HFFc6 (cell line): ENCODE measurements at regions not wholly inside any gene's neighbourhood (a gene's known extent, or its start where the extent isn't known, plus 50 kb on each side); places are given as distances from the start of the nearest gene placed in this dataset.

Experiments used
- DNase-seq: peaks from one replicate; pipeline ENCODE4 v3.0.0-alpha.2; 2018
- H3K27ac Mint-ChIP-seq: 2 replicates; pipeline ENCODE4 v1.8.0; 2020; ENCODE audit warnings: mild to moderate bottlenecking, mixed read lengths
- H3K27me3 Mint-ChIP-seq: 2 replicates; pipeline ENCODE4 v1.8.0; 2021; ENCODE audit warnings: mild to moderate bottlenecking, moderate library complexity, mixed read lengths; ENCODE audit not compliant: insufficient read depth
- H3K36me3 Mint-ChIP-seq: 2 replicates; pipeline ENCODE4 v1.8.0; 2021; ENCODE audit warnings: low read depth, mixed read lengths
- H3K4me1 Mint-ChIP-seq: 2 replicates; pipeline ENCODE4 v1.8.0; 2020; ENCODE audit warnings: low read depth, mixed read lengths
- H3K4me3 Mint-ChIP-seq: 2 replicates; pipeline ENCODE4 v1.8.0; 2020; ENCODE audit warnings: mild to moderate bottlenecking, moderate library complexity, mixed read lengths
- H3K9me3 Mint-ChIP-seq: 2 replicates; pipeline ENCODE4 v1.8.0; 2020; ENCODE audit warnings: mild to moderate bottlenecking, mixed read lengths
- TF ChIP-seq, protein P1 (sequence below): fragments of 200-600 bp; sonication (generic); IDR thresholded peaks from 2 replicates; pipeline ENCODE4 v1.5.0; 2021; ENCODE audit warnings: antibody characterized with exemption, mild to moderate bottlenecking

DNA sequence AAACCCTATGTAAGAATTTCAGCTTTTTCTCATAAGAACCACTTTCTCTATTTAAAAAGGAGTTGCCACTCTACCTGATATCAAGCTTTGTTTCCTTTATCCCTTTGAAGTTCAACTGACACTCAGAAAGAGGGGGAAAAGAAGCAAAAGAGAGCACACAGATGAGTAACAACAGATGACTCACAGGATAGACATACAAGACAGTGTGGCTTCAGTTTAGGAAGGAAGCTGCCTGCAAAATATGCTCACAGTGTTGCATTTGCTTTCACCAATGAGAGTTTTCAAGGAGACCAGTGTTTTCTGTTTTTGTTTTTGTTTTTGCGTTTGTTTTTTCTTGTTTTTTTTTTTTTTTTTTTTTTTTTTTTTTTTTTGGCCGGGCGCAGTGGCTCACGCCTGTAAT, 1181.6 kb downstream of the DNAJB9 start:
- TF ChIP-seq, protein P1, sequence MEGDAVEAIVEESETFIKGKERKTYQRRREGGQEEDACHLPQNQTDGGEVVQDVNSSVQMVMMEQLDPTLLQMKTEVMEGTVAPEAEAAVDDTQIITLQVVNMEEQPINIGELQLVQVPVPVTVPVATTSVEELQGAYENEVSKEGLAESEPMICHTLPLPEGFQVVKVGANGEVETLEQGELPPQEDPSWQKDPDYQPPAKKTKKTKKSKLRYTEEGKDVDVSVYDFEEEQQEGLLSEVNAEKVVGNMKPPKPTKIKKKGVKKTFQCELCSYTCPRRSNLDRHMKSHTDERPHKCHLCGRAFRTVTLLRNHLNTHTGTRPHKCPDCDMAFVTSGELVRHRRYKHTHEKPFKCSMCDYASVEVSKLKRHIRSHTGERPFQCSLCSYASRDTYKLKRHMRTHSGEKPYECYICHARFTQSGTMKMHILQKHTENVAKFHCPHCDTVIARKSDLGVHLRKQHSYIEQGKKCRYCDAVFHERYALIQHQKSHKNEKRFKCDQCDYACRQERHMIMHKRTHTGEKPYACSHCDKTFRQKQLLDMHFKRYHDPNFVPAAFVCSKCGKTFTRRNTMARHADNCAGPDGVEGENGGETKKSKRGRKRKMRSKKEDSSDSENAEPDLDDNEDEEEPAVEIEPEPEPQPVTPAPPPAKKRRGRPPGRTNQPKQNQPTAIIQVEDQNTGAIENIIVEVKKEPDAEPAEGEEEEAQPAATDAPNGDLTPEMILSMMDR: no peak
- Mint-ChIP-seq H3K36me3 (no peaks in the 10 kb centered on the region), H3K27ac (no peak overlapping the region), H3K9me3 (peaks cover 4% of the 10 kb centered on the region; the same call in 1 of the 2 replicates), H3K4me1 (peaks cover 13% of the 10 kb centered on the region), H3K4me3 (peak overlapping the region; percentile 53), H3K27me3 (no peaks in the 10 kb centered on the region)
- peak; percentile 39 for DNase-seq

DNA sequence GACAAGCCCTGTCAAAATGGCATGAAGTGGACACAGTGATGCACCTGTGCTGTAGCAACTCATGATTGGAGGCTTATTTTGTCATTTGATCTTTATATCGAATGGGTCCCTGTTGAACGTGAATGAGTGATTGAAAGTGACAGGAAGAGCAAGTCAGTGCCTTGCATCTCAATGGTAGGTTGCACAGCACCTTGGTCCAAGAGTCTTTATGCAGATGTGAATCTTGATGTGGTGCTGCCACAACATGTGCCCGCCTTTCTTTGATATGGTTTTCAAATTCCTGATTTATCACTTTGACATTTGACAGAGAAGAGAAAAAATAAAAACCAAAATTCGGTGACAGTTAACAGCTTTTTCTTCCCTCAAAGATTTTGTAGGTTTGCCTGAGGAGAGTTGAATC, 1182.4 kb downstream of the DNAJB9 start:
- TF ChIP-seq, protein P1: no peak
- H3K9me3 Mint-ChIP-seq: no peaks in the 10 kb centered on the region; the same call in 1 of the 2 replicates
- H3K27ac Mint-ChIP-seq: no peak overlapping the region

DNA sequence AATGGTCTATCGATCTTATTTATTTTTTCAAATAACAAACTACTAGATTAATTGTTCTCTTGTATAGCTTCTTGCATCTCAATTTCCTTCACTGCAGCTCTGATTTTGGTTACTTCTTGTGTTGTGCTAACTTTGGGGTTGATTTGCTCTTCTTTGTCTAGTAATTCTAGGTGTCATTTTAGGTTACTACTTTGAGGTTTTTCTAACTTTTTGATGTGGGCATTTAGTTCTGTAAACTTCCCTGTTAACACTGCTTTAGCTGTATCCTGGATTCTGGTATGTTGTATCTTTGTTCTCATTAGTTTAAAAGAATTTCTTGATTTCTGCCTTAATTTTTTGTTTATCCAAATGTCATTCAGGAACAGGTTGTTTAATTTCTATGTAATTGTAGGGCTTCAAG, 1188.0 kb downstream of the DNAJB9 start:
- H3K4me1 Mint-ChIP-seq: no peaks in the 10 kb centered on the region

More for the DNA sequence above, 1182.4 kb downstream of the DNAJB9 start:
- H3K4me3 Mint-ChIP-seq: no peak overlapping the region
- peaks cover 13% of the 10 kb centered on the region for H3K4me1 Mint-ChIP-seq
- no peaks in the 10 kb centered on the region for H3K36me3 Mint-ChIP-seq
- DNase-seq: no peak
- no peaks in the 10 kb centered on the region for H3K27me3 Mint-ChIP-seq

DNA sequence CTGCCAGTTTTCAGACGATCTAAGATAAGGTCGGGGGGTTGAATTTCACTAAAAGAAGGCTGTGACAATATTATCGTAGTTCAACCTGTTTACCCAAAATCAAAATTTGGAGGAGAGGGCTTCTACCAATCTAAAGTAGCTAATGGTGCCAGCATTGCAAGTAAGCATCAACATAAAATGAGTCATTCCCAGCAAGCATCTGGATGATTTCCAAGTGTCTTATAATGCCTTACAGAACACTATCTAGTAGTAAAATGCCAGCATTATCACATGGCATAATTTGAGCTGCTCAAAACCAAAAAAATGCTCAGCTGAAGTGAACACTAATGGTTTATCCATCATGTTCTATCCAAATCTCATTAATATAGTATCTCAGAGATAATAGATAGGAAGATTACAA, 1193.9 kb downstream of the DNAJB9 start:
- Mint-ChIP-seq H3K36me3 (no peaks in the 10 kb centered on the region), H3K27ac (no peak overlapping the region), H3K4me3 (no peak overlapping the region), H3K27me3 (no peaks in the 10 kb centered on the region; the same call in 1 of the 2 replicates), H3K4me1 (no peaks in the 10 kb centered on the region), H3K9me3 (peaks cover 29% of the 10 kb centered on the region)
- no peak for DNase-seq
- TF ChIP-seq, protein P1: no peak

More for the DNA sequence above, 1188.0 kb downstream of the DNAJB9 start:
- Mint-ChIP-seq H3K9me3 (peaks cover 25% of the 10 kb centered on the region), H3K27ac (no peak overlapping the region), H3K36me3 (no peaks in the 10 kb centered on the region), H3K4me3 (no peak overlapping the region), H3K27me3 (no peaks in the 10 kb centered on the region; the same call in 1 of the 2 replicates)
- TF ChIP-seq, protein P1: no peak
- no peak for DNase-seq

DNA sequence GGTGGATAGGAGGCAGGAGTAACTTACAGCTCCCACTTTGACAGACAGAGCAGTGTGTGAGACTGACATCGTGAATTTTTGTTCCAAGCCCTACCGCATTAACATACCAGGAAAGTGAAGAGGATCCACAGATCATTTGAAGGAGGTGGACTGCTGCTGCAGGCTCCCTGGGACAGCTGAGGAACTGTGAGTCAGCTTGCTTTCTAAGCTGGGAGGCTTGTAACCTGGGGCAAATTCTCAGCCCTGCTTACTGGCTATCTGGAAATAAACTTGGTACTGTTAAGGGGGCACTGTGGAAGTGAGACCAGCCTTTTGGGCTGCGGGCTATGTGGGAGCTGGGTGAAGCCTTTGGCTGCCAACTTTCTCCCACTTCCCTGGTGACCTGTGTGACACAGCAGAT, 1202.5 kb downstream of the DNAJB9 start:
- H3K36me3 Mint-ChIP-seq: no peaks in the 10 kb centered on the region

More for the DNA sequence above, 1202.5 kb downstream of the DNAJB9 start:
- DNase-seq: no peak
- TF ChIP-seq, protein P1: no peak
- Mint-ChIP-seq H3K4me1 (no peaks in the 10 kb centered on the region), H3K27me3 (peaks cover 3% of the 10 kb centered on the region; the same call in 1 of the 2 replicates), H3K9me3 (peaks cover 38% of the 10 kb centered on the region), H3K4me3 (no peak overlapping the region), H3K27ac (no peak overlapping the region)
